Endodermal cell (in vitro differentiated cells): ENCODE measurements at regions not wholly inside any gene's neighbourhood (a gene's known extent, or its start where the extent isn't known, plus 50 kb on each side); places are given as distances from the start of the nearest gene placed in this dataset.
"Not testable (repeated sequence)": the region's sequence is repeated elsewhere in the genome, so short reads cannot be mapped to it uniquely, and the experiment has no call there.

Source experiments
- DNase-seq: peaks from one replicate; pipeline ENCODE4 v3.0.0-alpha.2; 2017
- H3K27ac ChIP-seq: 2 replicates; pipeline ENCODE4 v1.5.1; 2013; ENCODE audit warnings: mild to moderate bottlenecking, low read depth, low read length, moderate library complexity
- H3K27me3 ChIP-seq: 2 replicates; pipeline ENCODE4 v1.6.1; 2013; ENCODE audit warnings: mild to moderate bottlenecking, low read length, moderate library complexity; ENCODE audit not compliant: insufficient read depth, control insufficient read depth, poor library complexity, severe bottlenecking
- H3K36me3 ChIP-seq: 2 replicates; pipeline ENCODE4 v1.7.0; 2013; ENCODE audit warnings: mild to moderate bottlenecking, low read length, moderate library complexity; ENCODE audit not compliant: control insufficient read depth, insufficient read depth
- H3K4me1 ChIP-seq: one replicate; pipeline ENCODE4 v1.7.0; 2013; ENCODE audit warnings: low read length; ENCODE audit not compliant: control insufficient read depth, insufficient read depth
- H3K4me3 ChIP-seq: 2 replicates; pipeline ENCODE4 v1.5.1; 2013; ENCODE audit warnings: mild to moderate bottlenecking, low read length, moderate library complexity
- H3K9ac ChIP-seq: 2 replicates; pipeline ENCODE4 v1.6.1; 2013; ENCODE audit warnings: mild to moderate bottlenecking, low read length, moderate library complexity; ENCODE audit not compliant: poor library complexity, severe bottlenecking; ENCODE audit errors: extremely low read depth
- H3K9me3 ChIP-seq: 2 replicates; pipeline ENCODE4 v1.6.1; 2013; ENCODE audit warnings: mild to moderate bottlenecking, low read length, moderate library complexity; ENCODE audit not compliant: control insufficient read depth
- H3K27ac Mint-ChIP-seq: 2 replicates; pipeline ENCODE4 v1.8.0; 2020; ENCODE audit warnings: mixed read lengths
- H3K27me3 Mint-ChIP-seq: 2 replicates; pipeline ENCODE4 v1.8.0; 2021; ENCODE audit warnings: mild to moderate bottlenecking, mixed read lengths; ENCODE audit not compliant: insufficient read depth
- H3K36me3 Mint-ChIP-seq: 2 replicates; pipeline ENCODE4 v1.8.0; 2020; ENCODE audit warnings: low read depth, mixed read lengths
- H3K4me1 Mint-ChIP-seq: 2 replicates; pipeline ENCODE4 v1.8.0; 2020; ENCODE audit warnings: mixed read lengths
- H3K4me3 Mint-ChIP-seq: 2 replicates; pipeline ENCODE4 v1.8.0; 2020; ENCODE audit warnings: mild to moderate bottlenecking, moderate library complexity, mixed read lengths
- H3K9me3 Mint-ChIP-seq: 2 replicates; pipeline ENCODE4 v1.8.0; 2020; ENCODE audit warnings: mild to moderate bottlenecking, mixed read lengths
- CTCF ChIP-seq: fragments of 200-600 bp; sonication (generic); conservative IDR thresholded peaks from 2 replicates; pipeline ENCODE4 v1.5.0; 2021; ENCODE audit warnings: antibody characterized with exemption, mild to moderate bottlenecking
- WGBS, 2 experiments: methylation state at CpG; one replicate each; pipeline versions ENCODE4 v1.1.5 to v1.1.7; 2013; ENCODE audit warnings: missing lambda C conversion rate in 2 of 2, mixed read lengths in 1 of 2; ENCODE audit not compliant: insufficient coverage in 1 of 2, insufficient read length in 1 of 2; 5-methylcytosine and 5-hydroxymethylcytosine counted together

DNA sequence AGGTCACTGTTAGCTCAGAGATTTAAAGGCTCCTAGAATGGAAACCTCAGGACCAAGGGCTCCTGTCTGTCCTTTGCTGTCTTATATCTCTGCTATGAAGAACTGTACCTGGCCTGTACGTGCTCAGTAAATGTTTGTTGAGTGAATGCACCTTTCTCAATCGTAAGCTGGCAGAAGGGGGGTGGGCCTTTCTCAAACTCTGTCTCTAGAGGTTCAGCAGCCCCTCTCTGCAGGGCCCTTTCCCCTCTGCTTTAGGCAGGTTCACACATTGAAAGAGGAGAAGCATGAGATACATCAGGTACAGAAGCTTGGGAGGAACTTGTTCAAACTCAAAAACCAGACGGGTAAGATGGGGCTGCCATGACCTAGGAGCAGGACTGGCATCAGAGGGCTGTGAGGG is 155.6 kb downstream of the GOLGA6L4 start:
- no peak overlapping the region for H3K27ac Mint-ChIP-seq
- Histone ChIP-seq H3K27me3 (no peaks in the 10 kb centered on the region), H3K4me3 (no peak overlapping the region), H3K36me3 (no peaks in the 10 kb centered on the region), H3K9me3 (no peaks in the 10 kb centered on the region), H3K9ac (no peak overlapping the region), H3K27ac (no peak overlapping the region), H3K4me1 (no peaks in the 10 kb centered on the region)
- H3K4me1 Mint-ChIP-seq, result no peaks in the 10 kb centered on the region
- 88 to 100% methylated on average over 1 to 3 of the region's 3 CpGs for WGBS, 2 experiments
- peak; percentile 24 for DNase-seq
- H3K27me3 Mint-ChIP-seq, result peaks cover 21% of the 10 kb centered on the region
- no peak overlapping the region for H3K4me3 Mint-ChIP-seq
- TF ChIP-seq CTCF, result no peak
- peaks cover 4% of the 10 kb centered on the region for H3K9me3 Mint-ChIP-seq
- H3K36me3 Mint-ChIP-seq, result no peaks in the 10 kb centered on the region

- DNase-seq, result peak; percentile 25
- not testable (repeated sequence) for H3K27ac ChIP-seq, H3K27me3 ChIP-seq, H3K27ac Mint-ChIP-seq, H3K4me1 ChIP-seq, H3K4me3 ChIP-seq, H3K36me3 ChIP-seq, H3K4me1 Mint-ChIP-seq, H3K9me3 ChIP-seq, H3K9me3 Mint-ChIP-seq, H3K9ac ChIP-seq, H3K36me3 Mint-ChIP-seq, H3K4me3 Mint-ChIP-seq
- peaks cover 21% of the 10 kb centered on the region for H3K27me3 Mint-ChIP-seq
- WGBS, 2 experiments, result 89 to 90% methylated on average over 1 to 6 of the region's 7 CpGs
Measured at GRCh38 chr15:84392020-84392419, 156.4 kb downstream of the GOLGA6L4 start.

DNA sequence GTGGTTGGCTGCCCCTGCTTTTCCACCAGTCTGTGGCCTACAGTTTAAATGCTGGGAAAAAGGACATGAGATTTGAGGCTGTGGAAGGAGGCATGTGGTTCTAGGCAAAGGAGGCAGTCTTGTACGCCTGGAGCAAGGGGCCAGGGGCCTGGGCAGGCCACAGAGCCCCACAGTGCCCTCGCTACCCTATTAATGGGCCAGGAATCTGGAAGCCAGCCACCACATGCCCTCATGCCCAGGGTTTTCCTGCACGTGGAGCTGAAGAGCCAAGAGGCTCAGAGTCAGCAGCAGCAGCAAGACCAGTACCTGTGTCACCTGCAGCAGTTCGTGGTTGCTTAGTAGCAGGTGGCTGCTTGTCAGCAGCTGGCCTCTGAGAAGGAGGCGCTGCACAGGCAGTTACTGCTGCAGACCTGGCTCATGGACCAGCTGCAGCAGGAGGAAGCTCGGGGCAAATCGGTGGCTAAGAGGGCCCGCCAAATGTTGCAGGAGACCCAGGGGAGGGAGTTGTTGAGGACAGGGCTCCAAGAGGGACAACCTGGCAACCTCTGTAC is 157.9 kb downstream of the GOLGA6L4 start:
- peak; percentile 32 for DNase-seq

GRCh38 chr15:84393966-84394365 is 158.4 kb downstream of the GOLGA6L4 start:
- not testable (repeated sequence) for H3K9me3 ChIP-seq
- WGBS, 2 experiments, result 89 to 93% methylated on average over 3 of the region's 5 CpGs

More for the DNA sequence above, 157.9 kb downstream of the GOLGA6L4 start:
- H3K36me3 Mint-ChIP-seq, H3K27ac ChIP-seq, H3K4me1 ChIP-seq, H3K9ac ChIP-seq, H3K4me1 Mint-ChIP-seq, H3K9me3 Mint-ChIP-seq, H3K9me3 ChIP-seq, H3K4me3 ChIP-seq, H3K27ac Mint-ChIP-seq, H3K27me3 ChIP-seq, H3K4me3 Mint-ChIP-seq, H3K36me3 ChIP-seq: not testable (repeated sequence)
- 79 to 84% methylated on average over 6 to 8 of the region's 8 CpGs for WGBS, 2 experiments
- H3K27me3 Mint-ChIP-seq, result peaks cover 25% of the 10 kb centered on the region

GRCh38 chr15:84395384-84395783 is 159.8 kb downstream of the GOLGA6L4 start:
- H3K4me1 ChIP-seq, H3K9me3 ChIP-seq, H3K9me3 Mint-ChIP-seq, H3K4me3 ChIP-seq, H3K36me3 ChIP-seq, H3K4me3 Mint-ChIP-seq, H3K4me1 Mint-ChIP-seq, H3K27ac ChIP-seq, H3K36me3 Mint-ChIP-seq, H3K9ac ChIP-seq, H3K27ac Mint-ChIP-seq, H3K27me3 ChIP-seq: not testable (repeated sequence)
- peak; percentile 1 for DNase-seq
- 94% methylated on average over 5 of the region's 11 CpGs; no CpG with 5 or more reads in 1 of the 2 experiments for WGBS, 2 experiments
- H3K27me3 Mint-ChIP-seq, result peaks cover 25% of the 10 kb centered on the region

More at GRCh38 chr15:84393966-84394365, 158.4 kb downstream of the GOLGA6L4 start:
- H3K9me3 Mint-ChIP-seq, H3K36me3 ChIP-seq, H3K4me1 Mint-ChIP-seq, H3K27ac Mint-ChIP-seq, H3K4me3 ChIP-seq, H3K4me1 ChIP-seq, H3K27ac ChIP-seq, H3K36me3 Mint-ChIP-seq, H3K27me3 ChIP-seq, H3K4me3 Mint-ChIP-seq, H3K9ac ChIP-seq: not testable (repeated sequence)
- H3K27me3 Mint-ChIP-seq, result peaks cover 23% of the 10 kb centered on the region
- DNase-seq, result peak; percentile 7

DNA sequence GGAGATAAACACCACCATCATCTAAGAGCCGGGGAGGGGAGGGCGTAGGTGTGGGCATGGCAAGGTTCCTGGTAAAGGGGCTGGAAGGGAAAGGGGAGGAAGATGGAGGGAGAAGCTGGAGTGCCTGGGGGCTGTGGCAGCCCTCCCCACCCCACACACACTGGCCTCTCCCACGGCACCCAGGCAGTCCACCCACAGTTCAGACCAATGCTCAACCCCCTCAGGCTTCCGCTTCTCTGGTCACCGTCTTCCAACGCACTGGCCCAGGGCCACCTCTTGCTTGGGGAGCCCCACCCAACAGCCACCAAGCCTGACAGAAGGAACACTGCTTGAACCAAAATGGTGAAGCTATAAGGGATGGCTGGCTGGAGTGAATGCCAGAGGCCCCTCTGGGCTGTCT is 160.3 kb downstream of the GOLGA6L4 start:
- H3K9ac ChIP-seq, H3K9me3 Mint-ChIP-seq, H3K36me3 Mint-ChIP-seq, H3K4me3 ChIP-seq, H3K27me3 ChIP-seq, H3K27ac ChIP-seq, H3K36me3 ChIP-seq, H3K4me3 Mint-ChIP-seq, H3K4me1 Mint-ChIP-seq, H3K4me1 ChIP-seq, H3K9me3 ChIP-seq, H3K27ac Mint-ChIP-seq: not testable (repeated sequence)
- WGBS, 2 experiments, result 83 to 100% methylated on average over 1 to 5 of the region's 6 CpGs
- peak; percentile 5 for DNase-seq
- peaks cover 21% of the 10 kb centered on the region for H3K27me3 Mint-ChIP-seq
